Esophagus squamous epithelium (tissue), 4 donors: ENCODE measurements at regions not wholly inside any gene's neighbourhood (a gene's known extent, or its start where the extent isn't known, plus 50 kb on each side); places are given as distances from the start of the nearest gene placed in this dataset.

Source experiments
- POLR2A ChIP-seq, 4 donors: fragments of 450-650 bp; IDR thresholded peaks; one replicate each; pipeline ENCODE4 v1.6.1; 2017; ENCODE audit warnings: antibody characterized with exemption in 4 of 4, mild to moderate bottlenecking in 4 of 4, moderate library complexity in 3 of 4
- TF ChIP-seq, protein P1 (sequence below), 6 experiments: fragments of 450-650 bp in 4 of 6; fragments of 200-600 bp in 2 of 6; sonication (generic) in 2 of 6; IDR thresholded peaks; one replicate each; pipeline ENCODE4 v1.5.1; 2016 to 2019; ENCODE audit warnings: antibody characterized with exemption in 6 of 6, mild to moderate bottlenecking in 4 of 6, moderate library complexity in 4 of 6

DNA sequence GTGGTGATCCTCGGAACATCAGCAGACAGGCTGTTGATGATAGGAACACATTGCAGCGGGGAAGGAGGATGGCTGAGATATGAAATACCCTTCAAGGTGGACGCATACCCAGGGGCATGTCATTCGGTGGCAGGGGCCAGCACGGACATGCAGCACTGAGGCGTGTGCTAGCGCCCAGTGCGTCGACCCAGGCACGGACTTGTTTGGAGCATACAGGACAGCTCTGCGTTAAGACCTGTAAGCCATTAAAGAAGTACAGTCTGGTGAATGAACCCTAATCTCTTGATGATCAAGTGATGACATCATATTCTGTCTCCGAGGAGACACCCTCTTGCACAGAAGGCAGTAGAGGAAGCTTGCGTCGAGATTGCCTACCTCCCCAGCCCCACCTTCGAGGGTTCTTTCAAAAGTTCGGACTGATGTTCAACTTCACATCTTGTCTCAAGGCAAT lies 63.6 kb upstream of the KIF26B start:
- TF ChIP-seq, protein P1, sequence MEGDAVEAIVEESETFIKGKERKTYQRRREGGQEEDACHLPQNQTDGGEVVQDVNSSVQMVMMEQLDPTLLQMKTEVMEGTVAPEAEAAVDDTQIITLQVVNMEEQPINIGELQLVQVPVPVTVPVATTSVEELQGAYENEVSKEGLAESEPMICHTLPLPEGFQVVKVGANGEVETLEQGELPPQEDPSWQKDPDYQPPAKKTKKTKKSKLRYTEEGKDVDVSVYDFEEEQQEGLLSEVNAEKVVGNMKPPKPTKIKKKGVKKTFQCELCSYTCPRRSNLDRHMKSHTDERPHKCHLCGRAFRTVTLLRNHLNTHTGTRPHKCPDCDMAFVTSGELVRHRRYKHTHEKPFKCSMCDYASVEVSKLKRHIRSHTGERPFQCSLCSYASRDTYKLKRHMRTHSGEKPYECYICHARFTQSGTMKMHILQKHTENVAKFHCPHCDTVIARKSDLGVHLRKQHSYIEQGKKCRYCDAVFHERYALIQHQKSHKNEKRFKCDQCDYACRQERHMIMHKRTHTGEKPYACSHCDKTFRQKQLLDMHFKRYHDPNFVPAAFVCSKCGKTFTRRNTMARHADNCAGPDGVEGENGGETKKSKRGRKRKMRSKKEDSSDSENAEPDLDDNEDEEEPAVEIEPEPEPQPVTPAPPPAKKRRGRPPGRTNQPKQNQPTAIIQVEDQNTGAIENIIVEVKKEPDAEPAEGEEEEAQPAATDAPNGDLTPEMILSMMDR (IDR thresholded peaks at IDR 0.05) = no peak
- TF ChIP-seq POLR2A (IDR thresholded peaks at IDR 0.05) = no peak
